ENCODE measurements at regions not wholly inside any gene's neighbourhood (a gene's known extent, or its start where the extent isn't known, plus 50 kb on each side); places are given as distances from the start of the nearest gene placed in this dataset.

DNA sequence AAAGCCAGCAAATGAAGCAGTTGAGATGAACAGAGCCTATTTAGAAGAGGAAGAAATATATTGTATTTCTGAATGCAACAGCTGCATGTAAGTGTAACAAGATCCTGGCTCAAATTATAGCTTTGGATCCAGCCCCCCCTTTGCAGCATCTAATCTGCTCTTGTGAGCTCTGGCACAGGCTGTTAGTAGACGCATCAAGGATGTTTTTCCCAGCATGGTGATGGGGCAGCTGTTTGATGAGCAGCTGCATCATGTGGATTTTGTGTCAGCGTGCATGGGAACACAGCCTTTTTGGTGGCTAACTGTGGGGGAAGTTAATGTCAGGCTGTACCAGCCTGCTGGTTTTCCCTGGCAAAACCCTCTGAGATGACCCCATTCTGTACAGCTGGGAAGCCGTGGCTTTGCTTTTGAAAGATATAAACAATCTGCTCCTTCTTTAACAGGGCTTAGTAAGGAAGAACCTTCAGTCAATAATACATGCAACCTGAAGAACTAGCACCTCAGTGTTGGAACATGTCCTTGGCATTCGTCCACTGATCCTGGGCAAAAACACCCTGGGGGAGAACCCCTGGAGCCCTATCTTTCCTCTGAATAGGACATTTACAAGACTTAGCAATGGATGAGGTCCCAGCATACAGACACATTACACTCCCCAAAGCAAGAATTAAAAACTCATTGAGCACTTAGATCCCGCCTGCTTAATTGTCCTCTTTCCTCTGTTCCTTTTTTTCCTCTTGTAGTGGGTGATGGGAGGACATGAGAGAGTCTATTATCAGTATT lies 70.6 kb downstream of the NPS start:
- TF ChIP-seq CTCF (IDR thresholded peaks at IDR 0.05; ENCODE audit: low read length), result no peak
- no peak for TF ChIP-seq EZH2 (optimal IDR thresholded peaks at IDR 0.05; ENCODE audit: low read depth, low read length)
